ENCODE measurements at regions not wholly inside any gene's neighbourhood (a gene's known extent, or its start where the extent isn't known, plus 50 kb on each side); places are given as distances from the start of the nearest gene placed in this dataset.

DNA sequence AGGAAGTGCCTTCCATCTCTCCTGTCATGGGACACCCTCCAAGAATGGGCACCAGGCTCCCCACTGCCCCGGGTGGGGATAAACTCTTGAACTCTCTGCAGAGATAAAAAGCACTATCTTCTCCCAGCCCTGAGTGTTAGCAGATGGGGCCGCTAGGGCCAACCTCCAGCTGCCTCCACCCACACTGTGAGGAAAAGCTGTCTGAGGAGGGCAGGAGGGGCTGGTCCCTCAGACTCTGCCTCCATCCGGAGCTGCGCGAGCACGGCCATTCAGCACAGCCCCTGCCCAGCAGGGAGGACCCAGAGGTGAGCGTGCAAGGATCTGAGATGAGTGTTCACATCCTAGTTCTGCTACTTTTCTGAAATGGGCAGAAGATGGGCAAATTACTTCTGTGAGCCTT lies 51.8 kb upstream of the TRABD2B start:
- no peak for DNase-seq (ENCODE audit: low read depth in 2 of 2)
- H3K4me3 ChIP-seq (replicated peaks in 1 of 2; ENCODE audit: low read depth in 2 of 2, low read length in 2 of 2) = no peak overlapping the region
- TF ChIP-seq CTCF (IDR thresholded peaks at IDR 0.05; ENCODE audit: low read depth, low read length) = no peak

DNA sequence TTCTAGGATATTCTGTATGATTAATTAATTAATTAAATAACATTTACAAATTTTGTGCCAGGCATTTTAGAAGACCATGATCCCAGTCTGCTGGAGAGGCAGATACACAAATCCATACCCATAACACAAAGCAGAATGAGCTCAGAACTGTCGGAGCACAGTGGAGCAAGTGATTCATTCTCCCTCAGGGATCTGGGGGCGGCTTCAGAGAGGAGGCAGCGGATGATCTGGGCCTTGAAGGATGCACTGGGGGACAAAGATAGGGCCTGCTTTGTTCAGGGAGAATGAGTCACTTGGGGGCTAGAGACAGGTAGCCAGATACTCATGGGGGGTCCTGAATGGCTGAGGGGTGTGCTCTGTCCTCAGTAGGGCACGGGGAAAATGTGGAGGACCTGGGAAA lies 50.9 kb upstream of the TRABD2B start:
- TF ChIP-seq CTCF (IDR thresholded peaks at IDR 0.05; ENCODE audit: low read depth, low read length) = no peak
- no peak overlapping the region for H3K4me3 ChIP-seq (replicated peaks in 1 of 2; ENCODE audit: low read depth in 2 of 2, low read length in 2 of 2)
- peak; percentile 62 to 70 for DNase-seq (ENCODE audit: low read depth in 2 of 2)

GRCh38 chr1:48047116-48047515 lies 49.9 kb upstream of the TRABD2B start:
- no peak overlapping the region for H3K4me3 ChIP-seq (replicated peaks in 1 of 2; ENCODE audit: low read depth in 2 of 2, low read length in 2 of 2)
- no peak for TF ChIP-seq CTCF (IDR thresholded peaks at IDR 0.05; ENCODE audit: low read depth, low read length)
- no peak for DNase-seq (ENCODE audit: low read depth in 2 of 2)

Measured in cardiac fibroblast (primary cell).